Activated CD8-positive, alpha-beta T cell treated with anti-CD3 and anti-CD28 coated beads, Interleukin-2, amount 10 ng/mL, durations not matched to agents 7 days and 5 days (primary cell): ENCODE measurements at regions not wholly inside any gene's neighbourhood (a gene's known extent, or its start where the extent isn't known, plus 50 kb on each side); places are given as distances from the start of the nearest gene placed in this dataset.
A peak's percentile ranks its signal among the peaks of the same experiment; 100 is the strongest.

Experiments
- ATAC-seq: fragments of 150-1000 bp; cut with Tn5 transposase; one replicate; pipeline ENCODE4 v1.10.0; 2021; ENCODE audit warnings: moderate library complexity
- CTCF ChIA-PET: fragments of 350-600 bp; sonication (Branson Sonifier 250); formaldehyde crosslinking; loops from one replicate; lab custom pipeline; 2021; ENCODE audit warnings: antibody characterized with exemption; lab: Charles Lee
- POLR2A ChIA-PET: fragments of 350-600 bp; sonication (Branson Sonifier 250); formaldehyde crosslinking; loops from one replicate; lab custom pipeline; 2021; ENCODE audit warnings: antibody characterized with exemption; lab: Charles Lee
- DNase-seq: peaks from one replicate; pipeline ENCODE4 v3.0.0-alpha.2; 2020
- H3K27ac Mint-ChIP-seq: one replicate; pipeline ENCODE4 v1.8.0; 2021; ENCODE audit warnings: mild to moderate bottlenecking, mixed read lengths
- H3K27me3 Mint-ChIP-seq: one replicate; pipeline ENCODE4 v1.8.0; 2021; ENCODE audit warnings: low read depth, mixed read lengths
- H3K36me3 Mint-ChIP-seq: one replicate; pipeline ENCODE4 v1.8.0; 2021; ENCODE audit warnings: low read depth, mixed read lengths
- H3K4me1 Mint-ChIP-seq: one replicate; pipeline ENCODE4 v1.8.0; 2021; ENCODE audit warnings: low read depth, mixed read lengths
- H3K4me3 Mint-ChIP-seq: one replicate; pipeline ENCODE4 v1.8.0; 2021; ENCODE audit warnings: mild to moderate bottlenecking, mixed read lengths
- H3K9me3 Mint-ChIP-seq: one replicate; pipeline ENCODE4 v1.8.0; 2022; ENCODE audit warnings: mixed read lengths; ENCODE audit not compliant: insufficient read depth

- Mint-ChIP-seq H3K27me3 (peaks cover 14% of the 10 kb centered on the region), H3K4me3 (no peak overlapping the region), H3K36me3 (peaks cover 4% of the 10 kb centered on the region), H3K4me1 (peaks cover 5% of the 10 kb centered on the region), H3K9me3 (peaks cover 18% of the 10 kb centered on the region), H3K27ac (no peak overlapping the region)
- ATAC-seq (no peak), DNase-seq (no peak)
- ChIA-PET CTCF (interaction anchor here (0.5 kb wide), 1 partner anchor 592 kb away, joined by 4 read pairs; no protein-coding TSS in a partner anchor), POLR2A (no interaction called here)
Measured at GRCh38 chr11:69545976-69546617, 64.6 kb downstream of the LINC01488 start.

- H3K27ac Mint-ChIP-seq, result no peak overlapping the region
- peaks cover 7% of the 10 kb centered on the region for H3K36me3 Mint-ChIP-seq
- ChIA-PET POLR2A (no interaction called here), CTCF (no interaction called here)
- peaks cover 14% of the 10 kb centered on the region for H3K27me3 Mint-ChIP-seq
- DNase-seq (no peak), ATAC-seq (no peak)
- H3K4me1 Mint-ChIP-seq, result peaks cover 5% of the 10 kb centered on the region
- peaks cover 21% of the 10 kb centered on the region for H3K9me3 Mint-ChIP-seq
- no peak overlapping the region for H3K4me3 Mint-ChIP-seq
Measured at GRCh38 chr11:69546735-69547370, 65.4 kb downstream of the LINC01488 start.

GRCh38 chr11:69550846-69551245, 69.4 kb downstream of the LINC01488 start:
- CTCF ChIA-PET, result no interaction called here
- peaks cover 12% of the 10 kb centered on the region for H3K27me3 Mint-ChIP-seq
- H3K4me3 Mint-ChIP-seq, result no peak overlapping the region
- H3K27ac Mint-ChIP-seq, result no peak overlapping the region
- peaks cover 24% of the 10 kb centered on the region for H3K9me3 Mint-ChIP-seq
- peaks cover 7% of the 10 kb centered on the region for H3K36me3 Mint-ChIP-seq
- POLR2A ChIA-PET, result no interaction called here
- DNase-seq, result no peak
- ATAC-seq, result no peak
- peaks cover 5% of the 10 kb centered on the region for H3K4me1 Mint-ChIP-seq

- POLR2A ChIA-PET, result no interaction called here
- ATAC-seq (no peak), DNase-seq (no peak)
- CTCF ChIA-PET, result no interaction called here
- peaks cover 7% of the 10 kb centered on the region for H3K36me3 Mint-ChIP-seq
- H3K9me3 Mint-ChIP-seq, result peaks cover 24% of the 10 kb centered on the region
- no peak overlapping the region for H3K4me3 Mint-ChIP-seq
- H3K27ac Mint-ChIP-seq, result no peak overlapping the region
- H3K4me1 Mint-ChIP-seq, result peaks cover 3% of the 10 kb centered on the region
- H3K27me3 Mint-ChIP-seq, result peaks cover 12% of the 10 kb centered on the region
Measured at GRCh38 chr11:69551963-69552362, 70.5 kb downstream of the LINC01488 start.

- Mint-ChIP-seq H3K27ac (no peak overlapping the region), H3K9me3 (peaks cover 24% of the 10 kb centered on the region), H3K4me1 (peaks cover 1% of the 10 kb centered on the region), H3K27me3 (peaks cover 11% of the 10 kb centered on the region), H3K4me3 (no peak overlapping the region), H3K36me3 (peaks cover 7% of the 10 kb centered on the region)
- ChIA-PET POLR2A (no interaction called here), CTCF (no interaction called here)
- ATAC-seq (no peak), DNase-seq (no peak)
Measured at GRCh38 chr11:69552951-69553350, 71.5 kb downstream of the LINC01488 start.

- ChIA-PET POLR2A (no interaction called here), CTCF (no interaction called here)
- Mint-ChIP-seq H3K27ac (no peak overlapping the region), H3K4me1 (peaks cover 8% of the 10 kb centered on the region), H3K36me3 (peaks cover 7% of the 10 kb centered on the region), H3K4me3 (no peak overlapping the region), H3K9me3 (peaks cover 21% of the 10 kb centered on the region), H3K27me3 (peaks cover 7% of the 10 kb centered on the region)
- DNase-seq, result no peak
- no peak for ATAC-seq
Measured at GRCh38 chr11:69553416-69554357, 72.2 kb downstream of the LINC01488 start.

GRCh38 chr11:69554849-69555248, 73.4 kb downstream of the LINC01488 start:
- ChIA-PET POLR2A (no interaction called here), CTCF (no interaction called here)
- Mint-ChIP-seq H3K36me3 (peaks cover 3% of the 10 kb centered on the region), H3K27me3 (peaks cover 2% of the 10 kb centered on the region), H3K4me3 (no peak overlapping the region), H3K4me1 (peaks cover 18% of the 10 kb centered on the region), H3K9me3 (peaks cover 11% of the 10 kb centered on the region), H3K27ac (no peak overlapping the region)
- DNase-seq, result no peak
- ATAC-seq, result no peak

GRCh38 chr11:69557266-69557665, 75.8 kb downstream of the LINC01488 start:
- no peaks in the 10 kb centered on the region for H3K9me3 Mint-ChIP-seq
- H3K36me3 Mint-ChIP-seq, result no peaks in the 10 kb centered on the region
- ATAC-seq (no peak), DNase-seq (no peak)
- ChIA-PET CTCF (no interaction called here), POLR2A (no interaction called here)
- peaks cover 9% of the 10 kb centered on the region for H3K27me3 Mint-ChIP-seq
- H3K27ac Mint-ChIP-seq, result no peak overlapping the region
- H3K4me3 Mint-ChIP-seq, result no peak overlapping the region
- H3K4me1 Mint-ChIP-seq, result peaks cover 18% of the 10 kb centered on the region

- ATAC-seq (peak; percentile 78), DNase-seq (peak; percentile 39)
- Mint-ChIP-seq H3K9me3 (no peaks in the 10 kb centered on the region), H3K4me1 (peaks cover 18% of the 10 kb centered on the region), H3K27ac (no peak overlapping the region), H3K36me3 (no peaks in the 10 kb centered on the region), H3K27me3 (peaks cover 9% of the 10 kb centered on the region), H3K4me3 (no peak overlapping the region)
- CTCF ChIA-PET, result no interaction called here
- POLR2A ChIA-PET, result no interaction called here
Measured at GRCh38 chr11:69558519-69558941, 77.1 kb downstream of the LINC01488 start.

GRCh38 chr11:69559181-69559580, 77.7 kb downstream of the LINC01488 start:
- ChIA-PET POLR2A (no interaction called here), CTCF (no interaction called here)
- H3K9me3 Mint-ChIP-seq, result no peaks in the 10 kb centered on the region

GRCh38 chr11:69560141-69560790, 78.8 kb downstream of the LINC01488 start:
- DNase-seq (no peak), ATAC-seq (no peak)
- CTCF ChIA-PET, result no interaction called here
- Mint-ChIP-seq H3K27me3 (peaks cover 9% of the 10 kb centered on the region), H3K36me3 (no peaks in the 10 kb centered on the region), H3K9me3 (no peaks in the 10 kb centered on the region), H3K27ac (no peak overlapping the region), H3K4me1 (peaks cover 18% of the 10 kb centered on the region), H3K4me3 (no peak overlapping the region)
- POLR2A ChIA-PET, result no interaction called here

More at GRCh38 chr11:69559181-69559580, 77.7 kb downstream of the LINC01488 start:
- Mint-ChIP-seq H3K4me1 (peaks cover 18% of the 10 kb centered on the region), H3K36me3 (no peaks in the 10 kb centered on the region), H3K4me3 (no peak overlapping the region), H3K27me3 (peaks cover 9% of the 10 kb centered on the region), H3K27ac (no peak overlapping the region)
- ATAC-seq (peak; percentile 18), DNase-seq (no peak)
